ENCODE measurements at regions not wholly inside any gene's neighbourhood (a gene's known extent, or its start where the extent isn't known, plus 50 kb on each side); places are given as distances from the start of the nearest gene placed in this dataset.

DNA sequence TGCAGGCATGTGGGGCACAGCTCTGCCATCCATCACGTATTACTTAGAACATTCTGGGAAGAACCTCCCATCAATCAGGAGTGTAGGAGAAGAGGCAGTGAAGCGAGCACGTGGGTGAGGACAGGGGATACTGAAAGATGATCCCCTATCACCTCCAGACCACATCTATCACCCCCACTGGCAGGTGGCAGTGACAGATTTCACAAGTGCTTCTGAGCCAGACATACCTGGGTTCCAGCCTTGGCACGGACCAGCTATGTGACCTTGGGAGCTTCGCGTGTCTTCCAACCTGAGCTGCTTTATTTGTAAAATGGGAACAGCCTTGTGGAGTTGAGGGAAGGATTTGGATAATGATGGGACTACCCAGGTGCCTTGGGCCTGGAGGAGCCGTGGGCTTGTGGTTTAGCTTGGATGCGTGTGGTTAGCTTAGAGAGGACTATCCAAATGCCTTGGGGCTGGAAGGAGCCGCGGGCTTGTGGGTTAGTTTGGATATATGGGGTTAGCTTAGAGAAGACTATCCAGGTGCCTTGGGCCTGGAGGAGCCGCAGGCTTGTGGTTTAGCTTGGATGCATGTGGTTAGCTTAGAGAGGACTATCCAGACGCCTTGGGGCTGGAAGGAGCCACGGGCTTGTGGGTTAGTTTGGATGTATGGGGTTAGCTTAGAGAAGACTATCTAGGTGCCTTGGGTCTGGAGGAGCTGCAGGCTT is 206.4 kb downstream of the ENGASE start:
- H3K27ac ChIP-seq (ENCODE audit: low read length) = no peak overlapping the region
- no peak overlapping the region for H3K9ac ChIP-seq (ENCODE audit: low read length)
- no peaks in the 10 kb centered on the region for H4K20me1 ChIP-seq (ENCODE audit: insufficient read depth, low read depth, low read length)
- DNase-seq = no peak
- H3K36me3 ChIP-seq (ENCODE audit: insufficient read depth, low read length) = no peaks in the 10 kb centered on the region
- H3K4me3 ChIP-seq (ENCODE audit: low read length) = no peak overlapping the region
- no peak overlapping the region for H2AFZ ChIP-seq (ENCODE audit: low read length)
- no peaks in the 10 kb centered on the region for H3K4me1 ChIP-seq (ENCODE audit: low read length)
- H3K27me3 ChIP-seq (ENCODE audit: low read length) = no peaks in the 10 kb centered on the region
- no peaks in the 10 kb centered on the region for H3K9me2 ChIP-seq (replicated peaks; ENCODE audit: insufficient read depth, low read length)
- H3K4me2 ChIP-seq (ENCODE audit: low read depth, low read length, poor library complexity, severe bottlenecking) = no peak overlapping the region
- H3K9me3 ChIP-seq (ENCODE audit: low read length) = no peaks in the 10 kb centered on the region
- no peaks in the 10 kb centered on the region for H3K79me2 ChIP-seq (ENCODE audit: low read length)

DNA sequence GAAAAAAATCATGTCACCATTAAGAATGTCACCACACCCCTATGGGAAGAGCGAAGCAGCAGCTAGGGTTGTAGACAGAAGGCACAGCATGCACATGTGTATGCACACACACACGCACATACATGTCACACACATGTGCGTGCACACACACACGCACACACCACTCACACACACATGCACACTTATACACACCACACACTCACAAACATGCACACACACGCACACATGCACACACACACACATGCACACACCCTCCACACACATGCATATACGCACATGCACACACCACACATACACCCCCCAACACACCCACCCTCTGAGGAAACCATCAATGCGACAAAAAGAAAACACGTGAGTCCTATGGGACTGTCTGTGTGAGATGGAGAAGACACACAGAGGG is 205.4 kb downstream of the ENGASE start:
- Histone ChIP-seq H2AFZ (ENCODE audit: low read length) (no peak overlapping the region), H3K27ac (ENCODE audit: low read length) (no peak overlapping the region), H3K79me2 (ENCODE audit: low read length) (no peaks in the 10 kb centered on the region), H3K4me3 (ENCODE audit: low read length) (no peak overlapping the region), H3K27me3 (ENCODE audit: low read length) (no peaks in the 10 kb centered on the region), H3K9me3 (ENCODE audit: low read length) (no peaks in the 10 kb centered on the region), H4K20me1 (ENCODE audit: insufficient read depth, low read depth, low read length) (no peaks in the 10 kb centered on the region), H3K4me1 (ENCODE audit: low read length) (no peaks in the 10 kb centered on the region), H3K4me2 (ENCODE audit: low read depth, low read length, poor library complexity, severe bottlenecking) (no peak overlapping the region), H3K36me3 (ENCODE audit: insufficient read depth, low read length) (no peaks in the 10 kb centered on the region), H3K9me2 (replicated peaks; ENCODE audit: insufficient read depth, low read length) (no peaks in the 10 kb centered on the region), H3K9ac (ENCODE audit: low read length) (no peak overlapping the region)
- DNase-seq = no peak

DNA sequence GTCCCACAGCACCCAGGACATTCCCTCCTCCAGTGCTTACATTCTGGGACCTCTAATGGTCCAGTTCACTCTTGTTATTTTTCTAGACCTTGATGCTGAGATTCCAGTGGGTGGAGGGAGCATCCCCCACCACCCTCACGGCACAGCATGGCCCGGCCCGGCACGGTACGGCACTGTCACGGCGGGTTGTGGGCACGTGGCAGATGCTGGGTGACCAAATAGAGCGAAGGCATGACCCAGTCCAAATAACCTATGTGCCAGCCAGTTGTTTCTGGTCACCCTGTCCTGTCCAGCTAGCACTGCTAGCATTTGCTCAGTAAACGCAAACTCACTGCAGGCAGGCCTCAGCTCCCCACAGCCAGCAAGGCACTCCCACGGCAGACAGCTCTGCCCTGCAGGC is 204.7 kb downstream of the ENGASE start:
- Histone ChIP-seq H3K36me3 (ENCODE audit: insufficient read depth, low read length) (no peaks in the 10 kb centered on the region), H3K9me3 (ENCODE audit: low read length) (no peaks in the 10 kb centered on the region), H3K9ac (ENCODE audit: low read length) (no peak overlapping the region), H3K9me2 (replicated peaks; ENCODE audit: insufficient read depth, low read length) (no peaks in the 10 kb centered on the region), H3K4me2 (ENCODE audit: low read depth, low read length, poor library complexity, severe bottlenecking) (no peak overlapping the region), H2AFZ (ENCODE audit: low read length) (no peak overlapping the region), H4K20me1 (ENCODE audit: insufficient read depth, low read depth, low read length) (no peaks in the 10 kb centered on the region), H3K27me3 (ENCODE audit: low read length) (no peaks in the 10 kb centered on the region), H3K27ac (ENCODE audit: low read length) (no peak overlapping the region), H3K79me2 (ENCODE audit: low read length) (no peaks in the 10 kb centered on the region), H3K4me3 (ENCODE audit: low read length) (no peak overlapping the region), H3K4me1 (ENCODE audit: low read length) (no peaks in the 10 kb centered on the region)
- no peak for DNase-seq

DNA sequence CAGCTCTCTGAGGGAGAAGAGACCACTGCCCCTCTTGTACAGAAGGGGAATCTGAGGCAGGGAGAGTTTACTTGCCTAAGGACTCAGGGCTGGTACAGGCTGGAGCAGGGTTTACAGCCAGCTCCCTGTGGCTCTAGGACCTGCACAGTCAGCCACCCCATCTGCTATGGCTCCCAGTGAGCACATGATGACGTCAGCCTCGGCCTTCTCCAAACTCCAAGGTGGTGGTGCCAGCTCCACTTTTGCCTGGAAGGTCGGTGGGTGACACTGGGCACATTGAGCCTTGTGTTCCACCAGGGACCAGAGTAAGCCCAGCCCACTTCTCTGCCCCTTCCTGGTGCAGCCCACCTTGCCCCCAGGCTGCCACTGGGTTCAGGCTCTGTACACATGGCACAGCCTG is 202.2 kb downstream of the ENGASE start:
- H3K4me3 ChIP-seq (ENCODE audit: low read length) = no peak overlapping the region
- H2AFZ ChIP-seq (ENCODE audit: low read length) = no peak overlapping the region
- no peaks in the 10 kb centered on the region for H3K9me3 ChIP-seq (ENCODE audit: low read length)
- no peaks in the 10 kb centered on the region for H3K9me2 ChIP-seq (replicated peaks; ENCODE audit: insufficient read depth, low read length)
- no peak for DNase-seq
- no peaks in the 10 kb centered on the region for H4K20me1 ChIP-seq (ENCODE audit: insufficient read depth, low read depth, low read length)
- no peak overlapping the region for H3K9ac ChIP-seq (ENCODE audit: low read length)
- no peaks in the 10 kb centered on the region for H3K79me2 ChIP-seq (ENCODE audit: low read length)
- no peaks in the 10 kb centered on the region for H3K4me1 ChIP-seq (ENCODE audit: low read length)
- no peak overlapping the region for H3K27ac ChIP-seq (ENCODE audit: low read length)
- H3K36me3 ChIP-seq (ENCODE audit: insufficient read depth, low read length) = no peaks in the 10 kb centered on the region
- no peaks in the 10 kb centered on the region for H3K27me3 ChIP-seq (ENCODE audit: low read length)
- H3K4me2 ChIP-seq (ENCODE audit: low read depth, low read length, poor library complexity, severe bottlenecking) = no peak overlapping the region

DNA sequence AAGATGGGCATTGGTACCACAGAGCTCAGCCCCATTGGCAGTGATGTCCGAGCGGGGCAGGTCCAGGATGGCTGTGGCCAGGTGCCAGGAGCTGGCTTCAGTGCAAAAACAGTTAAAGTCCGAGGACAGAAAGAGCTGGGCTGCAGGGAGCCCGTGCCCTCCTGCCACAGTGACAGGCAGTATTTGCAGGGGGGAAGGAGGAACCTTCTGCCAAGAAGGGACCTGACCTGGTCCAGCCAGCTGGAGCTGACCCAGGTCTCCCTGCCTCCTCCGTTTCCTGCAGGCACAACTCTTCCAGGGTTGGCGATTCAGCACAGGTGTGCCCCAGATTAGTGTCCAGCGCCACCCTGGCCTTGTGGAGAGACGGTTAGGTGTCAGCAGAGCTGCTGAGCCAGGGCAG is 199.0 kb downstream of the ENGASE start:
- H4K20me1 ChIP-seq (ENCODE audit: insufficient read depth, low read depth, low read length) = no peaks in the 10 kb centered on the region
- no peaks in the 10 kb centered on the region for H3K79me2 ChIP-seq (ENCODE audit: low read length)
- H3K27ac ChIP-seq (ENCODE audit: low read length) = no peak overlapping the region
- no peaks in the 10 kb centered on the region for H3K27me3 ChIP-seq (ENCODE audit: low read length)
- H3K9me3 ChIP-seq (ENCODE audit: low read length) = no peaks in the 10 kb centered on the region
- H2AFZ ChIP-seq (ENCODE audit: low read length) = no peak overlapping the region
- DNase-seq = no peak
- H3K9ac ChIP-seq (ENCODE audit: low read length) = no peak overlapping the region
- H3K4me1 ChIP-seq (ENCODE audit: low read length) = no peaks in the 10 kb centered on the region
- no peak overlapping the region for H3K4me2 ChIP-seq (ENCODE audit: low read depth, low read length, poor library complexity, severe bottlenecking)
- H3K9me2 ChIP-seq (replicated peaks; ENCODE audit: insufficient read depth, low read length) = no peaks in the 10 kb centered on the region
- H3K4me3 ChIP-seq (ENCODE audit: low read length) = no peak overlapping the region
- no peaks in the 10 kb centered on the region for H3K36me3 ChIP-seq (ENCODE audit: insufficient read depth, low read length)

DNA sequence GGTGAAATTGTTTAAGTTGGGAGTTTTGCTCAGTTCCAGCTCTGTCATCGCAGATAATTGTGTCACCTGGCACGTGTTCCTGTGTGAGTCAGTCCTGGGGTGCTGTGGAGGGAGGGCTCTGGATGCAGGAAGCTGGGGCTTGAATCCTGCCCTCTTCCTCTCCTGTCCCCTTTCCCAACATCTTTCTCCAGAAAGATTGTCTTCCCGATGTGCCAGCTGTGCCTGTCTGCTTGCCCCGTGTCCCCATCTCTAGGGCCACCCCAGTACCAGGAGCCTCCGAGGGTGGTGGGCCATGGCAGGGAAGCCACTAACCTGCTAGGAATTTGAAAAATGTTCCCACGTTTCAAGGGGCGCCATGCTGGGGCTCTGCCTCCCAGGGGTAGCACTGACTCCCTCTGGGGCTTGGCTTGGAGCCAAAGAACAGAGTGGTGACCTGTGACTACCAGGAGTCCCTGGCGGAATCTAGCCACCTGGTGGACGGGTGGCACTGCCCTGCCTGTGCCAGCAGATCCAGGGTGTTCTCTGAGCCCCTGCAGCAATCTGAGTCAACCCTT is 198.1 kb downstream of the ENGASE start:
- H3K4me1 ChIP-seq (ENCODE audit: low read length) = no peaks in the 10 kb centered on the region
- H3K27me3 ChIP-seq (ENCODE audit: low read length) = no peaks in the 10 kb centered on the region
- no peaks in the 10 kb centered on the region for H3K9me2 ChIP-seq (replicated peaks; ENCODE audit: insufficient read depth, low read length)
- no peak for DNase-seq
- no peak overlapping the region for H2AFZ ChIP-seq (ENCODE audit: low read length)
- no peak overlapping the region for H3K4me3 ChIP-seq (ENCODE audit: low read length)
- no peak overlapping the region for H3K27ac ChIP-seq (ENCODE audit: low read length)
- no peaks in the 10 kb centered on the region for H3K79me2 ChIP-seq (ENCODE audit: low read length)
- H3K4me2 ChIP-seq (ENCODE audit: low read depth, low read length, poor library complexity, severe bottlenecking) = no peak overlapping the region
- H3K9me3 ChIP-seq (ENCODE audit: low read length) = no peaks in the 10 kb centered on the region
- no peaks in the 10 kb centered on the region for H3K36me3 ChIP-seq (ENCODE audit: insufficient read depth, low read length)
- no peaks in the 10 kb centered on the region for H4K20me1 ChIP-seq (ENCODE audit: insufficient read depth, low read depth, low read length)
- H3K9ac ChIP-seq (ENCODE audit: low read length) = no peak overlapping the region

DNA sequence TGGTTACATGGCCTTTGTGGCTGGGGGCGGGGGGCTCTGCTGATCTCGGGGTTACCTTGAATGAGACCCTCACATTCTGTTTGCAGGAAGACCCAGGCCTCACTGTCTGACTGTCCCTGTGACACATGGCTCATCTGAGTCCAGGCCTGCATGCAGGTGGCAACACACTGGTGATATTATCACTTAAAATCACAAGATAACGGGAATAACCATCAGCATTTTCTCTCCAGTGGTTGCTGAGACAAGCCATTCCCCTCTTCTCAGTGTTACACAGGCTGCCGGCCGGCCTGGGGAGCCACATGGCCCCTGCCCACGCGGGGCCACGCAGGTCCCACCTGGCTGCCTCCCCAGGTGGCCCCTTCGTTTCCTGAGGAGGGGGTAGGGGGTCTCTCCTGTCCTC is 197.6 kb downstream of the ENGASE start:
- Histone ChIP-seq H2AFZ (ENCODE audit: low read length) (no peak overlapping the region), H4K20me1 (ENCODE audit: insufficient read depth, low read depth, low read length) (no peaks in the 10 kb centered on the region), H3K9ac (ENCODE audit: low read length) (no peak overlapping the region), H3K4me3 (ENCODE audit: low read length) (no peak overlapping the region), H3K36me3 (ENCODE audit: insufficient read depth, low read length) (no peaks in the 10 kb centered on the region), H3K9me3 (ENCODE audit: low read length) (no peaks in the 10 kb centered on the region), H3K9me2 (replicated peaks; ENCODE audit: insufficient read depth, low read length) (no peaks in the 10 kb centered on the region), H3K27me3 (ENCODE audit: low read length) (no peaks in the 10 kb centered on the region), H3K4me1 (ENCODE audit: low read length) (no peaks in the 10 kb centered on the region), H3K4me2 (ENCODE audit: low read depth, low read length, poor library complexity, severe bottlenecking) (no peak overlapping the region), H3K79me2 (ENCODE audit: low read length) (no peaks in the 10 kb centered on the region), H3K27ac (ENCODE audit: low read length) (no peak overlapping the region)
- DNase-seq = no peak

DNA sequence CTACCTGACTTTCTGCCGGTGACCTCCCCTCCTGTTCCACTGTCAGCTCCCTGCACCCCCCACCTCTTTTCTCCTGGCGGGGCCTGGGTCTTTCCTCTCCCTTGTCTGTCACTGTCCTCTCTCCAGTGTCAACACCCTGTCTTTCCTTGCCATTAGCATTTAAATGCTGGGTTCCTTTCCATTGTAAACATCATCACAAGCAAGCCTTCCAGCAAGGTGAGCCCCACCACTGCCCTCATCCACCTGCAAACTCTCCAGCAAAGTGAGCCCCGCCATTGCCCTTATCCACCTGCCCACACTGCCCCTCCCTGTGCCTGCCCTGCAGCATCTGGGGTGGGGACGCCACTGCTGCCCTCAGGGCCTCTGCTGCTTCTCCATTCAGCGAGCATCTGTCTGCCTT is 195.0 kb downstream of the ENGASE start:
- no peaks in the 10 kb centered on the region for H3K4me1 ChIP-seq (ENCODE audit: low read length)
- H3K36me3 ChIP-seq (ENCODE audit: insufficient read depth, low read length) = no peaks in the 10 kb centered on the region
- H3K27ac ChIP-seq (ENCODE audit: low read length) = no peak overlapping the region
- H3K4me3 ChIP-seq (ENCODE audit: low read length) = no peak overlapping the region
- no peaks in the 10 kb centered on the region for H3K9me3 ChIP-seq (ENCODE audit: low read length)
- H3K9me2 ChIP-seq (replicated peaks; ENCODE audit: insufficient read depth, low read length) = no peaks in the 10 kb centered on the region
- H3K9ac ChIP-seq (ENCODE audit: low read length) = no peak overlapping the region
- H2AFZ ChIP-seq (ENCODE audit: low read length) = no peak overlapping the region
- no peaks in the 10 kb centered on the region; the same call in 1 of the 2 replicates for H4K20me1 ChIP-seq (ENCODE audit: insufficient read depth, low read depth, low read length)
- DNase-seq = no peak
- H3K4me2 ChIP-seq (ENCODE audit: low read depth, low read length, poor library complexity, severe bottlenecking) = no peak overlapping the region
- H3K27me3 ChIP-seq (ENCODE audit: low read length) = no peaks in the 10 kb centered on the region
- no peaks in the 10 kb centered on the region for H3K79me2 ChIP-seq (ENCODE audit: low read length)
